ENCODE measurements at regions not wholly inside any gene's neighbourhood (a gene's known extent, or its start where the extent isn't known, plus 50 kb on each side); places are given as distances from the start of the nearest gene placed in this dataset.

GRCh38 chr5:8600843-8601242 is 731.9 kb downstream of the MTRR start:
- no peak overlapping the region for H3K9ac ChIP-seq (ENCODE audit: low read depth in 1 of 2, low read length in 2 of 2)
- H3K4me1 ChIP-seq (ENCODE audit: control insufficient read depth in 1 of 2, insufficient read depth in 2 of 2, low read length in 2 of 2) = no peaks in the 10 kb centered on the region
- no peaks in the 10 kb centered on the region for H3K9me3 ChIP-seq (ENCODE audit: control insufficient read depth in 1 of 2, low read length in 2 of 2)
- no peaks in the 10 kb centered on the region for H3K27me3 ChIP-seq (ENCODE audit: control insufficient read depth in 1 of 2, insufficient read depth in 2 of 2, low read length in 2 of 2)
- H3K4me3 ChIP-seq (ENCODE audit: low read depth in 1 of 2, low read length in 2 of 2) = no peak overlapping the region
- H3K27ac ChIP-seq (ENCODE audit: low read depth, low read length) = no peak overlapping the region
- no peaks in the 10 kb centered on the region for H3K36me3 ChIP-seq (ENCODE audit: control insufficient read depth in 1 of 2, insufficient read depth in 2 of 2, low read length in 2 of 2)

GRCh38 chr5:8601831-8602354 is 732.9 kb downstream of the MTRR start:
- Histone ChIP-seq H3K4me3 (ENCODE audit: low read depth in 1 of 2, low read length in 2 of 2) (no peak overlapping the region), H3K27me3 (ENCODE audit: control insufficient read depth in 1 of 2, insufficient read depth in 2 of 2, low read length in 2 of 2) (no peaks in the 10 kb centered on the region), H3K27ac (ENCODE audit: low read depth, low read length) (no peak overlapping the region), H3K36me3 (ENCODE audit: control insufficient read depth in 1 of 2, insufficient read depth in 2 of 2, low read length in 2 of 2) (no peaks in the 10 kb centered on the region), H3K9me3 (ENCODE audit: control insufficient read depth in 1 of 2, low read length in 2 of 2) (no peaks in the 10 kb centered on the region), H3K4me1 (ENCODE audit: control insufficient read depth in 1 of 2, insufficient read depth in 2 of 2, low read length in 2 of 2) (no peaks in the 10 kb centered on the region), H3K9ac (ENCODE audit: low read depth in 1 of 2, low read length in 2 of 2) (no peak overlapping the region)

GRCh38 chr5:8606231-8606630 is 737.3 kb downstream of the MTRR start:
- H3K27me3 ChIP-seq (ENCODE audit: control insufficient read depth in 1 of 2, insufficient read depth in 2 of 2, low read length in 2 of 2) = no peaks in the 10 kb centered on the region
- H3K9ac ChIP-seq (ENCODE audit: low read depth in 1 of 2, low read length in 2 of 2) = no peak overlapping the region
- no peaks in the 10 kb centered on the region for H3K4me1 ChIP-seq (ENCODE audit: control insufficient read depth in 1 of 2, insufficient read depth in 2 of 2, low read length in 2 of 2)
- H3K36me3 ChIP-seq (ENCODE audit: control insufficient read depth in 1 of 2, insufficient read depth in 2 of 2, low read length in 2 of 2) = no peaks in the 10 kb centered on the region
- no peak overlapping the region for H3K4me3 ChIP-seq (ENCODE audit: low read depth in 1 of 2, low read length in 2 of 2)
- H3K27ac ChIP-seq (ENCODE audit: low read depth, low read length) = no peak overlapping the region
- H3K9me3 ChIP-seq (ENCODE audit: control insufficient read depth in 1 of 2, low read length in 2 of 2) = no peaks in the 10 kb centered on the region

- no peaks in the 10 kb centered on the region for H3K4me1 ChIP-seq (ENCODE audit: control insufficient read depth in 1 of 2, insufficient read depth in 2 of 2, low read length in 2 of 2)
- H3K9me3 ChIP-seq (ENCODE audit: control insufficient read depth in 1 of 2, low read length in 2 of 2) = no peaks in the 10 kb centered on the region
- no peaks in the 10 kb centered on the region for H3K27me3 ChIP-seq (ENCODE audit: control insufficient read depth in 1 of 2, insufficient read depth in 2 of 2, low read length in 2 of 2)
- H3K27ac ChIP-seq (ENCODE audit: low read depth, low read length) = no peak overlapping the region
- H3K4me3 ChIP-seq (ENCODE audit: low read depth in 1 of 2, low read length in 2 of 2) = no peak overlapping the region
- H3K9ac ChIP-seq (ENCODE audit: low read depth in 1 of 2, low read length in 2 of 2) = no peak overlapping the region
- H3K36me3 ChIP-seq (ENCODE audit: control insufficient read depth in 1 of 2, insufficient read depth in 2 of 2, low read length in 2 of 2) = no peaks in the 10 kb centered on the region
These were observed 742.1 kb downstream of the MTRR start for GRCh38 chr5:8611067-8611466.

GRCh38 chr5:8613078-8613685 is 744.2 kb downstream of the MTRR start:
- Histone ChIP-seq H3K9me3 (ENCODE audit: control insufficient read depth in 1 of 2, low read length in 2 of 2) (no peaks in the 10 kb centered on the region), H3K4me3 (ENCODE audit: low read depth in 1 of 2, low read length in 2 of 2) (no peak overlapping the region), H3K27ac (ENCODE audit: low read depth, low read length) (no peak overlapping the region), H3K9ac (ENCODE audit: low read depth in 1 of 2, low read length in 2 of 2) (no peak overlapping the region), H3K36me3 (ENCODE audit: control insufficient read depth in 1 of 2, insufficient read depth in 2 of 2, low read length in 2 of 2) (no peaks in the 10 kb centered on the region), H3K27me3 (ENCODE audit: control insufficient read depth in 1 of 2, insufficient read depth in 2 of 2, low read length in 2 of 2) (no peaks in the 10 kb centered on the region), H3K4me1 (ENCODE audit: control insufficient read depth in 1 of 2, insufficient read depth in 2 of 2, low read length in 2 of 2) (no peaks in the 10 kb centered on the region)

GRCh38 chr5:8615142-8615858 is 746.4 kb downstream of the MTRR start:
- Histone ChIP-seq H3K9me3 (ENCODE audit: control insufficient read depth in 1 of 2, low read length in 2 of 2) (no peaks in the 10 kb centered on the region), H3K9ac (ENCODE audit: low read depth in 1 of 2, low read length in 2 of 2) (no peak overlapping the region), H3K4me1 (ENCODE audit: control insufficient read depth in 1 of 2, insufficient read depth in 2 of 2, low read length in 2 of 2) (no peaks in the 10 kb centered on the region), H3K27me3 (ENCODE audit: control insufficient read depth in 1 of 2, insufficient read depth in 2 of 2, low read length in 2 of 2) (no peaks in the 10 kb centered on the region), H3K27ac (ENCODE audit: low read depth, low read length) (no peak overlapping the region), H3K36me3 (ENCODE audit: control insufficient read depth in 1 of 2, insufficient read depth in 2 of 2, low read length in 2 of 2) (no peaks in the 10 kb centered on the region), H3K4me3 (ENCODE audit: low read depth in 1 of 2, low read length in 2 of 2) (no peak overlapping the region)

GRCh38 chr5:8628521-8628920 is 759.6 kb downstream of the MTRR start:
- no peaks in the 10 kb centered on the region for H3K9me3 ChIP-seq (ENCODE audit: control insufficient read depth in 1 of 2, low read length in 2 of 2)
- H3K9ac ChIP-seq (ENCODE audit: low read depth in 1 of 2, low read length in 2 of 2) = no peak overlapping the region
- no peak overlapping the region for H3K4me3 ChIP-seq (ENCODE audit: low read depth in 1 of 2, low read length in 2 of 2)
- no peaks in the 10 kb centered on the region for H3K36me3 ChIP-seq (ENCODE audit: control insufficient read depth in 1 of 2, insufficient read depth in 2 of 2, low read length in 2 of 2)
- no peak overlapping the region for H3K27ac ChIP-seq (ENCODE audit: low read depth, low read length)
- H3K4me1 ChIP-seq (ENCODE audit: control insufficient read depth in 1 of 2, insufficient read depth in 2 of 2, low read length in 2 of 2) = no peaks in the 10 kb centered on the region
- no peaks in the 10 kb centered on the region for H3K27me3 ChIP-seq (ENCODE audit: control insufficient read depth in 1 of 2, insufficient read depth in 2 of 2, low read length in 2 of 2)

GRCh38 chr5:8633259-8633658 is 764.3 kb downstream of the MTRR start:
- Histone ChIP-seq H3K4me3 (ENCODE audit: low read depth in 1 of 2, low read length in 2 of 2) (no peak overlapping the region), H3K9me3 (ENCODE audit: control insufficient read depth in 1 of 2, low read length in 2 of 2) (no peaks in the 10 kb centered on the region), H3K27me3 (ENCODE audit: control insufficient read depth in 1 of 2, insufficient read depth in 2 of 2, low read length in 2 of 2) (no peaks in the 10 kb centered on the region), H3K4me1 (ENCODE audit: control insufficient read depth in 1 of 2, insufficient read depth in 2 of 2, low read length in 2 of 2) (no peaks in the 10 kb centered on the region), H3K9ac (ENCODE audit: low read depth in 1 of 2, low read length in 2 of 2) (no peak overlapping the region), H3K36me3 (ENCODE audit: control insufficient read depth in 1 of 2, insufficient read depth in 2 of 2, low read length in 2 of 2) (no peaks in the 10 kb centered on the region), H3K27ac (ENCODE audit: low read depth, low read length) (no peak overlapping the region)

- Histone ChIP-seq H3K27ac (ENCODE audit: low read depth, low read length) (no peak overlapping the region), H3K4me3 (ENCODE audit: low read depth in 1 of 2, low read length in 2 of 2) (no peak overlapping the region)
These were observed 764.7 kb downstream of the MTRR start for GRCh38 chr5:8633696-8634095.

GRCh38 chr5:8634219-8634618 is 765.3 kb downstream of the MTRR start:
- H3K4me1 ChIP-seq (ENCODE audit: control insufficient read depth in 1 of 2, insufficient read depth in 2 of 2, low read length in 2 of 2) = no peaks in the 10 kb centered on the region
- no peak overlapping the region for H3K4me3 ChIP-seq (ENCODE audit: low read depth in 1 of 2, low read length in 2 of 2)
- H3K9ac ChIP-seq (ENCODE audit: low read depth in 1 of 2, low read length in 2 of 2) = no peak overlapping the region
- H3K36me3 ChIP-seq (ENCODE audit: control insufficient read depth in 1 of 2, insufficient read depth in 2 of 2, low read length in 2 of 2) = no peaks in the 10 kb centered on the region
- no peaks in the 10 kb centered on the region for H3K27me3 ChIP-seq (ENCODE audit: control insufficient read depth in 1 of 2, insufficient read depth in 2 of 2, low read length in 2 of 2)
- H3K27ac ChIP-seq (ENCODE audit: low read depth, low read length) = no peak overlapping the region
- no peaks in the 10 kb centered on the region for H3K9me3 ChIP-seq (ENCODE audit: control insufficient read depth in 1 of 2, low read length in 2 of 2)

More at GRCh38 chr5:8633696-8634095, 764.7 kb downstream of the MTRR start:
- Histone ChIP-seq H3K4me1 (ENCODE audit: control insufficient read depth in 1 of 2, insufficient read depth in 2 of 2, low read length in 2 of 2) (no peaks in the 10 kb centered on the region), H3K9ac (ENCODE audit: low read depth in 1 of 2, low read length in 2 of 2) (no peak overlapping the region), H3K36me3 (ENCODE audit: control insufficient read depth in 1 of 2, insufficient read depth in 2 of 2, low read length in 2 of 2) (no peaks in the 10 kb centered on the region), H3K9me3 (ENCODE audit: control insufficient read depth in 1 of 2, low read length in 2 of 2) (no peaks in the 10 kb centered on the region), H3K27me3 (ENCODE audit: control insufficient read depth in 1 of 2, insufficient read depth in 2 of 2, low read length in 2 of 2) (no peaks in the 10 kb centered on the region)

Measured in duodenal mucosa (tissue), 2 donors.